SK-N-DZ (cell line): ENCODE measurements at regions not wholly inside any gene's neighbourhood (a gene's known extent, or its start where the extent isn't known, plus 50 kb on each side); places are given as distances from the start of the nearest gene placed in this dataset.
"Not testable (repeated sequence)": the region's sequence is repeated elsewhere in the genome, so short reads cannot be mapped to it uniquely, and the experiment has no call there.

Experiments used
- DNase-seq: peaks from one replicate; pipeline ENCODE4 v3.0.0-alpha.2; 2015; ENCODE audit warnings: low spot score

DNA sequence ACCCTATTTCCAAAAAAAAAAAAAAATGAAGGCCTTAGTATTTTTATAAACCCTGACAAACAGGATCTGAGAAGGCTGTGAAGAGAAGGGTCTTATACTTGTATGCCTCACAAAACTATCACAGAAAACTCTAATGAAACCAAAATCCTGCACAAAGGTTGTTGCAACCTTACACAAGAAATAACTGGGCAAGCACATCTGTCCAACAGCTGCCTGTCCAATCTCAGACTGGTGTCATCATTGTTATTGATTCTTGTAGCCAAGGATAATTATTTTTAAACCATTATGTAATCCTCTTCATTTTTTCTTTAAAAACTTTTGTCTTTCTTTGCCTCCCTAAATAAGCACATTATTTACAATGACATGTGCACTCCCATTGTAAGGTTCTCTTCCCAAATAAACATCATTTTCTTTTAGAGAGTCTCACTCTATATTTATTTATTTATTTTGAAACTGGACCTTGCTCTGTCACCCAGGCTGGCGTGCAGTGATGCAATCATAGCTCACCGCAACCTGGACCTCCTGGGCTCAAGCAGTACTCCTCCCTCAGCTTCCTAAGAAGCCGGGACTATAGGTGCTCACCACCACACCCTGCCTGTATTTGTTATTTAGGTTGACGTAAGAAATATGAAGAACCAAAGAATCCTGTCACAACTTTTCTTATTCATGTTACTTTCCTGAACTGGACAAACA, 697.1 kb downstream of the DOK5 start:
- no peak for DNase-seq

DNA sequence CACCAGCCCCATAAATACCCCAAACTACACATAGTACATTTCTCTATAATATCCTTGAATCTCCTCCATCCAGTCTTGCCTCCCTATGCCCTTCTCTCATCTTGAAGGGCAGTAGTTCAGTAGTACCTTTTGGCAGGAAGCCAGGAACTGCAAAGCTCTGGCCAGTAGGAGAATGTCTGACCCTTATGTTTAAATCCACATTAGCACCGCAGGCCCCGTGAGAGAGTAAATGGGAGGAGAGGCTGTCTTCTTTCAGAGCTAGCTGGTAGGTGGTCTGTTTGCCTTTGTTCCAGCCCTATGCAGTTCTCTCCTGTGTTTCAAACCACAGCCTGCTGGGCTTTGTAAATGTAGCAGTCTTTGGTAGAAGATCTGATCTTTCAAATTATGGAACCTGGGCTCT, 690.7 kb downstream of the DOK5 start:
- no peak for DNase-seq

DNA sequence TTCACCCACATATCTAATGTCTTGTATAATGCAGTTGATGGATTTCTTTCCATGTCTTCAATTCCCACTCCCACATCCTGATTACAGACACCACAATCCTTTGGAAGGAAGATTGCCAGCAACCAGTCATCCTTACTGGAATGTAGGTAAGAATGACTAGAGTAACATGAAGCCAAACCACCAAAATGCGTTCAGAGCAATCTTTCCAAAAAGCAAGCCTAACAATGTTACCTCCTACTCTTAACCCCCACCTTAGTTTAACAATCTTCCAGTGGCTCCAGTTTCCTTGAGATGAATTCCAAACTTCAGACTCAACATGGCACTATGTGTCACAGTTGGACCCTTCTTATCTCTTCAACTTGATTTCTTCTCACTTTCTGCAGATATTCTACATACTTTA, 685.6 kb downstream of the DOK5 start:
- DNase-seq, result no peak

DNA sequence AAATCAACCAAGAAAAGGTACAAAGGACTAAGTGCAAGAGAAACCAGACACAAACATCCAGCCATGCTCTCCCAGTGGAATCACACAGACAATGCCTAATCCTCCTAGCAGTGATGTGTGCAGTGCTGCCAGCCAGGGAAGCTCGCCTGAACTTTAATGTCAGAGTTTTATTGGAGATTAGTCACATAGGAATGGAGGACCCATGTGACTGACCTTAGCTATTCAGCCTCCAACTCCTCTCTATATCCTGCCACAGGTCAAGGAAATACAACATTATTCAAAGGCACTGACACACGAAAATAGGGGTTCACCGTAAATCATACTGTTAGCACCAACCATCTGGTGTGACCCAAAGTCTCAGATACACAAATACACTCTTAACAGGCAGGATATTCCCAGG, 684.6 kb downstream of the DOK5 start:
- DNase-seq, result no peak

DNA sequence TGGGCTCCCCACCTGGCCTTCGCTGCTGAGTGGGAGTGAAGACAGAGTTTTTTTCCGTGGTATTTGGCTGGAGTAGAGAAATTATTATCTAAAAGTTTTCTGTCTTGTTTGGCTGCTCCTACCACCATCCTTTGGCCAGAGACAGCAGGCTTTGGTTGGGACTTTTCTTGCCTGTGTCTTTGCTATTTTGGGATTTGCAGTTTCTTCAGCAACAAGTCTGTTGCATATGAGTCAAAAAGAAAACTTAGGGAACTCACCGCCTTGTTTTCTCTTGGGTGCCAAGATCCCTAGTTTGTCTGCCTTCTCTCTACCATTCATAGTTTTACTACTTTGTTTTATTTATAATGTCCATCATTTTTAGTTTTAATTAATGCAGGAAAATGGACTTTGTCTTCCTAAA, 683.8 kb downstream of the DOK5 start:
- no peak for DNase-seq

DNA sequence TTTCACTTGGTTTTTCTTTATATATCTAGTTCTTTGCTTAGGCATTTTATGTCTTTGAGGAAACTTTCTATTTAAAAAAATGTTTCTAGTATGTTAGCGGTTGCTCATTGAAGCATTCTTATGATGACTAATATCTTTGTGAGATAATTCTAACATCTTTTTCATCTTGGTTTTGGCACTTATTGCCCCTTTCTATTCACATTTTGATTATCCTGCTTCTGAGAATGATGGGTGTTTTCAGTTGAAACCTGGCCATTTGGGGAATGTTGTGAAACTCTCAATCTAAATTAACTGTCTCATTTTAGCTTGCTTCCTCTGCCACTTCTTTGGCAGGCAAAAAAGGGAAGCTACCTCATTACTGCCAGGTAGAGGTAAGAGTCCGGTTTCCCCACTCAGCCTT, 683.1 kb downstream of the DOK5 start:
- DNase-seq, result no peak

DNA sequence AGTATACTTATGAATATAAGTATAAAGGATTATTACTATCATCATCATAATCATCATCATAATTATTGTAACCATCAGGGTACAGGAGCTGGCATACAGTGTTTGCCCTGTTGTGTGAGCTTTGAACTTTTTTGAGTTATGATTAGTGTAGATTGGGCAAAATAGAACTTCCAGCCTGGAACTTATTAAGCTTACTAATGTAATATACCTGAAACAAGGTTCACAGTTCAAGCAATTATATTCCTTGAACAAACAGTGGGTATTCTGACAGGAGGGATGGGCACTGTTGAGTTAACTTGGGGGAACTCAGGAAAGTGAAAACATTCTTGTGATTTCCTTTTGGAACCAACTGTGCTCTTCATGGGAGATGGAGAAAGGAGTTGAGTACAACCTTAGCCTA, 680.0 kb downstream of the DOK5 start:
- DNase-seq, result no peak

DNA sequence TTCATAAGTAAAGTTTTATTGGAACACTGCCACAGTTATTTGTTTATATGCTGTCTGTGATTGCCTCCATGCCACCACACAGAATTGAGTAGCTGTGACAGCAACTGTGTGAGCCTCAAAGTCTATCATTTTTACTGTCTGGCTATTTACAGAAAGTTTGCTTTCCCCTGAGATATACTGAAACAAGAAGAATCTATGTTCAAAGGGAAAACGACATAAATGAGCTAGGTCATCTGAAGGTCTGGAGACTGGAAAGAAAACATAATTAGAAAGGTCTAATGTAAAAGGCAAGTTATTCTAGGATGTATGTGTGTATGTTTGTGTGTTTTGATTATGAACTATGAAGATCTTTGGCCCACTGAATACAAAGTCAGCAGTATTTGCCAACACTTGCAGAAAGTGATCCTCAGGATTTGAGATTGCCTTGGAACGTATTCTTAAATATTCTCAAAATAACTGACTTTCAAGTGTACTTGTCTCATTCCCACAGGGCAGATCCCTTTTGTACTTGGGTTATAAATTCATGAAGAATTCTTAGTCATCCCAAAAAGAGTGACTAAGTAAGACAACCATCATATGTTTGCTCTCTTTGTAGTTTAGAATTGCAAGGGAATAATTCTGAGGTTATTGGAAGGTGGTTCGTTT, 677.7 kb downstream of the DOK5 start:
- DNase-seq, result no peak

DNA sequence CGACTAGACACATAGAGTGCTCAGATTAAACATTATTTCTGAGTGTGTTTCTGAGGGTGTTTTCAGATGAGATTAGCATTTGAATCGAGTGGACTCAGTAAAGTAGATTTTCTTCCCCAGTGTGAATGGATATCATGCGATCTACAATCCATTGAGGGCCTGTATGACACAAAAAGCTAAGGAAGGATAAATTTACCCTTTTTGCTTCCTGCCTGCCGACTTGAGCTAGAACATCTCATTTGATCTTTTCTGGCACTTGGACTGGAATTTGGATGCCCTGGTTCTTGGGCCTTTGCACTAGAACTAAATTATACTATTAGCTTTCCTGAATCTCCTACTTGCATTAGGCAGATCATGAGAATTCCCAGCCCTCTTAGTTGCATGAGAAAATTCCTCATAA, 675.8 kb downstream of the DOK5 start:
- DNase-seq, result no peak

DNA sequence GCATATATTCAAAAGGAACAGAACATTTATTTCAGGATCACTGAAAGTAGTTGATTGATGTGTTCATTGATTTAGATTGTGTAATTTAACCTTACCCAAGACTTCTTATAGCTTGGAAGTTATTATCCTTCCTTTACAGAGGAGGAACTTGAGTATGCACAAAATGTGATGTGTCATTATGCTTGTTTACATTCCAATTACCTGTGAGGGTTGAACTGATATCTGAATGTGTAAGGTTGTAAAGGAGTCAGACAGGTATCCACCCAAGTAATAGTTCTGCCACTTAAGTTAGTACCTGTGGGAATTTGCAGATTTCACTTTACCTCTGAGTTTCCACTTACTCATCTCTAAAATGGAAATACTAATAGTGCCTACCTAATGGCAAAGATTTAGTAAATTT, 668.2 kb downstream of the DOK5 start:
- DNase-seq, result no peak

DNA sequence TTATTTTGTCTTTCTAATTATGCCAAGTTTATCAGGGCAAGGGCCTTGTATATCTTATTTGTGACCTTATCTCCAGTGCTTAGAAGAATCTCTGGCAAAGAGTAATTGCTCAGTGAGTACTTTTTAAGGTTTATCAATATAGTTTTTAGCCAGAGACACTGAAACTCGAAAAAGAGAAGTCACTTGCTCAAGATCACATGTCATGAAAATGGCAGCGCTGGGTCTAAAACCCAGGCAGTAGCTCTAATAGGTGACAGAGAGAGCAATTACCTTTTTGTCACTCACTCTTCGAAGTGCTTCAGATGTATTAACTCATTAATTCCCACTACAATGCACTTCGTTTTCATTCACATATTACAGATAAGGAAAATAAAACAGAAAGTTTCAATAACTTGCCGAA, 667.5 kb downstream of the DOK5 start:
- DNase-seq, result no peak

DNA sequence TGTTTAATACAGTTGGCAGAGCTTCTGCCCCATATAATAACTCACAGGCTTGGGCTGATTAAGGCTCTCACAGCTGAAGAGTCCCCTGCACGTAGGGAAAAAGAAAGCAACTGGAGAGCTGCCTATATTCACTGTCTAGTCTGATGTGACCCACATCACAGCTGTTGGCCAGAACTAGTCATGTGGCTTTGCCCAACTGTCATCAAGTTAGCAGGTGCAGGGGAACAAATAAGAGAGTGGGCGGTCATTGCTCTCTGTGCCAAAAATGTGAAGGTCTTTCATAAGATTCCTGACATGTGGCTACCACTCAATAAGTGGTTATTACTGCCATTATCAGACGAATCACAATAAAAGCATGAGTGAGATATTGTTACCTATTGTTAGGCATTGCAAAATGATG, 665.2 kb downstream of the DOK5 start:
- DNase-seq, result no peak

DNA sequence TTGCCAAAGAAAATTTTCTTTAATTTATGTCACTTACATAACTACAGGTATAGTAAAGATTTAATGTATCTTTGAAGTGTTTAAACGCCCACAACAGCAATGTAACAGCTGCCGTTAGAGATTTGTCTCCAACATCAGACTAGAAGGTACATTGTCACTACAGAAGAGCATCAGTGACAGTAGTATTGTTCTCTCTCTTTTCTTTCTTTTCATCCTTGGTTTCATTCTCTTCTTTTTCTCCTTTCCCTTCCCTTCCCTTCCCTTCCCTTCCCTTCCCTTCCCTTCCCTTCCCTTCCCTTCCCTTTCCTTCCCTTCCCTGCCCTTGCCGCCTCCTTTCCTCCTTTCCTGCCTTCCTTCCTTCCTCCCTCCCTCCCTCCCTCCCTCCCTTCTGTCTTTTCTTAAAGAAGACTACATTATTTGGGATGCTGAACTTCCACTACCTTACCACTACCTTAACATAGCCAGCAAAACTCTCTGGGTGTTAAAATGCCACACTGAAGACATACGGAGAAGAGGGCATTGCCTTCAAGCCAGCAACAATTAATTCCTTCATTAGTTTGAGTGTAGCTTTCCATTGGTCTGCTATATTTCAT, 663.9 kb downstream of the DOK5 start:
- DNase-seq, result no peak

DNA sequence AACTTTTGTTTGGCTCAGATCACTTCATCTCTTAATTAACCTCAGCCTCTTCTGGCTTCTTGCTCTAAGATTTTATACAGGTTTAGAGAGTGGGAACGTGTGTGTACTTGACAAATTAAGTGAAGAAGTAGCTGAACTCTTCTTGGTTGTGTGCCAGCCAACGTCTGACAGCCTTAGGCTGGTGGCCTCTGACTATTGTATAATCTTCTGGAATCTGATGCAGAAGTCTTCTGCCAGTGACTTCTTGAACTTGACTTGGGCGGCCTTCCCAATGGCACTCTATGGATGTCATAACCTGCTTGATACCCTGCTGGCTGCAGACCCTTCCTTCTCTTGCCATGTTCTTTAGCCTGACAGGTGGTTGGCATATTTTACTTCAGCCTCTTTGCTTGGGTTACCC, 660.5 kb downstream of the DOK5 start:
- DNase-seq, result no peak

DNA sequence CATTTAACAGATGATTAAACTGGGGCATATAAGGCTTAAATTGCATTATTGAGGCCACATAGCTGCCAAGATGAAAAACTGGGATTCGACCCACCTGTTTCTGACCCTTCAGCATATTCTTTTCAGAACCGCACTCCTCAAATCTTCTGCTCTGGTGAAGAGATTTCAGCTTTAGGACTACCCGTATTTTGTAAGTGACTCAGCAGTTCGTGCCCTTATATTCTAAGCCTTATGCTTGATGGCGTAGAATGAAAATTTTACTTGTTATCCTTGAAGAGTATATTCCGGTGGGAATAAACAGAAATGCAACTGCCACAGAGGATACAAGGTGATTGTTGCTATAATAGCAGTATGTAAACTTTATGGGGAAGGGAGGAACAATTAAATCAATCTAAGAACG, 657.1 kb downstream of the DOK5 start:
- DNase-seq, result no peak

DNA sequence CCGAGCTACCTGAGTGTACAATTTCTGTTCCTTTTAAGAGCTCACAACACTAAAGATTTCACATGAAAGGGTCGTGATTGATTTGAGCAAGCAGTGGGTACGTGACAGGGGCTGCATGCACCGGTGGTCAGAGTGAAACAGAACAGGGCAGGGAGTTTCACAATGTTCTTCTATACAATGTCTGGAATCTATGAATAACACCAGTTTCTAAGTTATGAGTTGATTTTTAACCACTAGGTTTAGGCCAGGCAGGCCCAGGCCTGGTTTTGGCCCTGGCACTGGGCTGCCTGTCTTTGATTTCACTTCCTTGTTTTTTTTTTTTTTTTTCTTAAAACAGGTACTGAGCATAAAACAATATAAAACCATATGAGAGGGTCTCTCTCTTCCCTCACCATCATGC, 642.2 kb downstream of the DOK5 start:
- not testable (repeated sequence) for DNase-seq

DNA sequence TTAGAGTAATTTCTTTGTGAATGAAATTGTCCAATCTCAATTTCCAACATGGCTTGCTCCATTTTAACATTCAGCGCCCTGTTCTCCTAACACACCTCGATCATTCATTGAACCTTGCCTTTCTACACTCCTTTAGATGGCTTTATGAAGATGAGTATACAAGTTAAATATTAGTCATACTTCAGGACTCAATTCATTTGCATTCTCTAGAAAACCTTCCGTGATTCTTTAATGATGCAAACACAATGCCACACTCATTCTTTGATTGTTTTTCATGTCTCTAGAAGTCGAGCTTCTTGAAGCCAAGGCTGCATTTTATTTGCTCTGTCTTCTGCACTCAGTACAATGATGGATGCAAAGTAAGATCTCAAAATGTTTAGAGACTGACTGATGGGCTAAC, 641.2 kb downstream of the DOK5 start:
- DNase-seq, result no peak

DNA sequence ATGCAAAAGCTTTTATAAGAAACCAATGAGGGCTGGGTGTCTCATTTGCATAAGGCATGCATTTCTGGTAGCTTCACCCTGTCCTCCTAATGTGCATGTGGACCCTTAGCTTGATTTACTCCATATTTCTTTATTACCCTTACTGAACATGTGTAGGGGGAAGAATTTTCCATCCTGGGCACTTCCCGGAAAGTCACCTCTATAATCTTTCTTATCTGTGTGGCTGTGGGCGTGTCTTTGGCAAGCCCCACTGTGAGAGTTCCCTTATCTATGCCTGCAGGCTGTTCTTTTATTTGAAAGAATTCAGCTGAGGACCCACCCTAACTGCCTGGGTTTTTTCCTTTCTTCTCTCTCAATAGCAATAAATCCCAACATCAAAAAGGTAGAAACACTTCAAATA, 627.8 kb downstream of the DOK5 start:
- DNase-seq, result no peak

DNA sequence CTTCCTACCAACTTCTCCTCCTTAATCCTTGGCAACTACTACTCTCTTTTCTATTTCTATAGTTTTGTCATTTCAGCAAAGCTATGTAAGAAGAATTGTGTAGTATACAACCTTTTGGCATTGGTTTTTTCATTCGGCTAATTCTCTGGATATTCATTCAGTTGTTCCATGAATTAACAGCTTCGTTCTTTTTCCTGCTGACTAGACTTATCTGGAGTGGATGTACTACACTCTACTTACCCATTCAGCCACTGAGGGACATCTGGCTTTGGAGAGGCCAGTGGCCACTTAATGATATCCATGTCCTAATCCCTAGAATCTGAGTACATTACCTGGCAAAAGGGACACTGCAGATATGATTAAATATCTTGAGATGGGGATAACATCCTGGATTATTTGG, 623.9 kb downstream of the DOK5 start:
- no peak for DNase-seq

DNA sequence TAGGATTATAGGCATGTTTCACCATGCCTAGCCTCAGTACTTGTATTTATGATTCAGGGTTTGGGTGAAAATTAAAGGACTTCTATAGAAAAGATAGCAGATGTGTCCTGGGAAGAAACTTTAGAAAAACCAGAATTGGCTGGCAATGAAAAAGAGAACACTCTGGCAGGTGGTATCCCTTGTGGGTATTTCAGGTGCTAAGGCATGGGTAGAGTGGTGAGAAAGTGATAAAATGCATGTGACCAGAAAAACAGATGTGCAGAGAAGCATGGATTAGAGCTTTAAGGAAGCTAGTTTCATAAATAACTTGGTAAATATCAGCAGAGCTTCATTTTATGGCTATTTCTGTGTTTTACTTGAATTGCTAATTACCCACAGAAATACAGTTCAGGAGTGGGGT, 622.2 kb downstream of the DOK5 start:
- DNase-seq, result no peak

DNA sequence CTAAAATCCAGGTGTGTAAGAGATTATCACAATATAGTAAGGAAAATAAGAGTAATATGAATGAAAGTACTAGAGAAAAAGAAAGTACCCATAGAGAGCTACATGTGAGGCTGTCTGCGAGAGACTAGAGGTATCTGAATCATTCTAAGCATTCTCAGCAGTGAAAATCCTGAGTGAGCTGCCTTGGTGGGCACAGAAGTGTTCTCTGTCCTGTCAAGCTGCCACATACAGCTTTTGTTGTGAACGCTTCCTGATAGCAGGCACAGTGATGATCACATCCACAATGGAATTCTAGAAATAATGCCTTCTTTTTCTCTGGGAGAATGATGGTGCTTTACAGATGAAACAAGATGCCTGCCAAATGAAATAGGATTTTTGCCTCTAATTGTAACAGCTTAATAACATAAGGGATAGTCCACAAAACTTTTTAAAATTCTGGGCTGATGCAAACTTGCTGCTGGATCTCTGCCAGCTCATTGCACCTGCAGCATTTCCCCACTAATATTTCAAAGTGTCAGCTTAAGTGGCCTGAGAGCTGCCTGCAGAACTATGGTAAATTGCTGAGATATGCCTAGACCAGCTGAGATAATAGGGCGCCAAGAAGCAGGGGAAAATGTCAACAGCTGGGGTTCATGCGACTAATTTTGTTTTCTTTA, 620.5 kb downstream of the DOK5 start:
- no peak for DNase-seq

DNA sequence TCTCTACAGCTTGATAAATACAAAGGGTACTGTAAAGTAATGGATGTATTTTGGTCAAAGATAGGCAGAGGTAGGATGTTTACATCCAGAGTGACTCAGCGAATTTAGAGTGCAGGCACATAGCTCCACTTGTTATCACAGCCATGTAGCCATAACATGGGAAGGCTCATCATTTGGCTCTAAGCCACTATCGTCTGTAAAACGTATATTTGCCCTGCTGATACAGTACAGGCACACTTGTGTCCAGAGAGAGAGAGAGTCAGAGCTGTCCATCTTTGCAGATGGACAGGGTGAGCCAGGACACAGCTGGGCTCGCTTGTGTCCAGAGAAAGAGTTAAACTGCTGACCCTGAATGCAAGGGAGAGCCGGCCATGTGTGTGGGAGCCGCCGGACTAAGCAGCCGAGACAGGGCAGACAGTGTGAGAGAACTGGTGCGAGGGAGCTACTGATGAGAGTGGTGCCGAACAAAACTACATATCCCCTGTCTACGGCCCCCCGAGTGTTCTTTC, 619.0 kb downstream of the DOK5 start:
- no peak for DNase-seq

DNA sequence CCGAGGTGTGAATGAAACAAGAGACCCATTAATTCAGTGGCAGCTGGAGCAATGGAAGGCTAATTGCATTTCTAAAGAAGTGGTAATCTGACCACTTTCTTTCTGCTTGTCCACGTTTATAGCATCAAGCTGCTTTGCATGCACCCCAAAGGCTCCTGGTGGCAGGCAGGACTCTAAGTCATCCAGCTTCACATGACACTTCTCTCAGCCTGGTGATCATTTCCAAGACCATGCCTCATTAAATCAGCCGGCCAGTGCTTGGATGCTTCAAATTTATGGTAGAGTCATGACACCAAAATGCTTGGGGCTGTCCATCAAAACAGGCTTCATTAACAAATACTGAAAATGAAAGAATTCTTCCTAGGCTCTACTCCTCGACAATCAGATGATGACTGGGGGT, 614.9 kb downstream of the DOK5 start:
- DNase-seq, result no peak
